K562 (cell line): ENCODE measurements at regions not wholly inside any gene's neighbourhood (a gene's known extent, or its start where the extent isn't known, plus 50 kb on each side); places are given as distances from the start of the nearest gene placed in this dataset.

Experiments used
- ATAC-seq: fragments of 200-7000 bp; cut with Tn5 transposase; 3 replicates; pipeline ENCODE4 v1.9.1; 2020; ENCODE audit warnings: moderate library complexity
- BruUV-seq: library from RNA; stranded (reverse); fragments of 400-500 nt; replicated peaks from 2 replicates; lab custom pipeline; 2021; lab: Mats Ljungman, UMichigan
- CTCF ChIA-PET: fragments of 300-600 bp; formaldehyde crosslinking; extraction: SDS; loops from one replicate; lab custom pipeline; 2021; ENCODE audit warnings: low intra/inter-chr PET ratio; lab: Yijun Ruan, JAX
- POLR2A ChIA-PET: fragments of 300-600, 350-650 bp; sonication (Branson Sonifier 250); formaldehyde crosslinking; extraction: SDS; loops from one replicate; lab custom pipeline; 2021; ENCODE audit warnings: antibody characterized with exemption, inconsistent platforms; lab: Yijun Ruan, JAX
- DNase-seq, 4 experiments: peaks; one replicate each; pipeline versions ENCODE4 v3.0.0 to v3.0.0-alpha.2; 2011 to 2018; ENCODE audit warnings: low spot score in 3 of 4, mixed read lengths in 3 of 4; ENCODE audit errors: extremely low read depth in 1 of 4
- FAIRE-seq: peaks from 2 replicates; lab custom pipeline; 2011; peaks lifted over from hg19 to GRCh38; lab: Jason Lieb, UNC
- H2AFZ ChIP-seq: 2 replicates; pipeline ENCODE4 v1.6.0; 2011; ENCODE audit warnings: low read depth, low read length, control low read depth, inconsistent platforms
- H3K27ac ChIP-seq: fragments of 200-600 bp; 3 replicates; pipeline ENCODE4 v1.8.0; 2011; ENCODE audit warnings: low read depth, mild to moderate bottlenecking, control low read depth, inconsistent platforms, low read length, moderate library complexity, mixed read lengths; ENCODE audit errors: extremely low read depth
- H3K27me3 ChIP-seq, 2 experiments: fragments of 300-600 bp in 1 of 2; 2 replicates in 1 of 2; 3 replicates in 1 of 2; pipeline versions ENCODE4 v1.6.0 to v1.8.0; 2011; ENCODE audit warnings: inconsistent platforms in 2 of 2, low read length in 2 of 2, mild to moderate bottlenecking in 1 of 2, mixed read lengths in 1 of 2, moderate library complexity in 1 of 2; ENCODE audit not compliant: control insufficient read depth in 2 of 2, insufficient read depth in 2 of 2
- H3K36me3 ChIP-seq: fragments of 300-600 bp; 3 replicates; pipeline ENCODE4 v1.8.0; 2011; ENCODE audit warnings: mild to moderate bottlenecking, low read length, inconsistent platforms; ENCODE audit not compliant: control insufficient read depth, insufficient read depth
- H3K4me1 ChIP-seq, 2 experiments: fragments of 200-600 bp in 1 of 2; replicated peaks in 1 of 2; 2 replicates in 1 of 2; 3 replicates in 1 of 2; pipeline versions ENCODE4 v1.5.1 to v1.8.0; 2011; ENCODE audit warnings: inconsistent platforms in 2 of 2, low read length in 2 of 2, mild to moderate bottlenecking in 1 of 2, mixed read lengths in 1 of 2, moderate library complexity in 1 of 2; ENCODE audit not compliant: control insufficient read depth in 2 of 2, insufficient read depth in 2 of 2
- H3K4me2 ChIP-seq: 2 replicates; pipeline ENCODE4 v1.6.1; 2011; ENCODE audit warnings: low read length, control low read depth, inconsistent platforms, mixed read lengths; ENCODE audit not compliant: insufficient read depth
- H3K4me3 ChIP-seq: fragments of 200-600 bp; sonication (generic), shearing (Covaris generic); 2 replicates; pipeline ENCODE4 v1.5.1; 2016; ENCODE audit warnings: control low read depth, inconsistent platforms
- H3K79me2 ChIP-seq: fragments of 200-600 bp; 3 replicates; pipeline ENCODE4 v1.8.0; 2011; ENCODE audit warnings: low read length, inconsistent platforms; ENCODE audit not compliant: control insufficient read depth, insufficient read depth
- H3K9ac ChIP-seq, 2 experiments: 2 replicates each; pipeline versions ENCODE4 v1.6.0 to v1.6.1; 2011; ENCODE audit warnings: low read depth in 2 of 2, low read length in 2 of 2, control low read depth in 1 of 2, inconsistent platforms in 1 of 2, mild to moderate bottlenecking in 1 of 2, mixed read lengths in 1 of 2; ENCODE audit not compliant: insufficient read depth in 1 of 2
- H3K9me1 ChIP-seq: one replicate; pipeline ENCODE4 v1.6.0; 2011; ENCODE audit warnings: inconsistent platforms, mild to moderate bottlenecking, low read length, moderate library complexity; ENCODE audit not compliant: control insufficient read depth, insufficient read depth
- H3K9me3 ChIP-seq: replicated peaks from 2 replicates; pipeline ENCODE4 v1.5.1; 2011; ENCODE audit warnings: low read depth, low read length, inconsistent platforms; ENCODE audit not compliant: control insufficient read depth, insufficient read depth
- H4K20me1 ChIP-seq: replicated peaks from 2 replicates; pipeline ENCODE4 v1.6.1; 2011; ENCODE audit warnings: low read length, inconsistent platforms, mixed read lengths; ENCODE audit not compliant: control insufficient read depth, insufficient read depth
- DACH1 ChIP-seq: fragments of 450-650 bp; IDR thresholded peaks from 2 replicates; pipeline ENCODE4 v1.6.1; 2018; ENCODE audit not compliant: partially characterized antibody
- MAFK ChIP-seq: IDR thresholded peaks from 2 replicates; pipeline ENCODE4 v1.6.1; 2011; ENCODE audit warnings: low read length, improper control_type of control experiment
- MIER1 ChIP-seq: fragments of 450-650 bp; IDR thresholded peaks from 2 replicates; pipeline ENCODE4 v1.6.1; 2016; ENCODE audit warnings: antibody characterized with exemption, mild to moderate bottlenecking, low read depth
- NELFE ChIP-seq: IDR thresholded peaks from 2 replicates; pipeline ENCODE4 v1.6.1; 2011; ENCODE audit warnings: mild to moderate bottlenecking; ENCODE audit not compliant: insufficient read depth, insufficient read length
- POLR2H ChIP-seq: IDR thresholded peaks from 2 replicates; pipeline ENCODE4 v1.6.1; 2016; ENCODE audit warnings: missing genetic modification characterization, low read depth, mild to moderate bottlenecking, control low read depth, missing compliant biosample characterization, moderate library complexity
- PRMT5 ChIP-seq: sonication (generic); formaldehyde crosslinking; IDR thresholded peaks from 2 replicates; pipeline ENCODE4 v1.5.0; 2020; ENCODE audit warnings: missing genetic modification reagents
- PURB ChIP-seq: sonication (generic); formaldehyde crosslinking; IDR thresholded peaks from 2 replicates; pipeline ENCODE4 v1.9.0; 2021; ENCODE audit warnings: low read depth, mild to moderate bottlenecking, missing genetic modification reagents
- U2AF1 ChIP-seq: fragments of 200-400 bp; formaldehyde crosslinking; optimal IDR thresholded peaks from 2 replicates; pipeline ENCODE3; 2017; ENCODE audit warnings: mild to moderate bottlenecking, low read depth, low read length, moderate library complexity
- WGBS: fragments of 100-300 bp; shearing (Covaris generic); methylation state at CpG from one replicate; pipeline ENCODE4 v1.1.6; 2016; ENCODE audit warnings: low coverage, mixed read lengths; ENCODE audit not compliant: insufficient coverage; ENCODE audit errors: missing lambda C conversion rate; 5-methylcytosine and 5-hydroxymethylcytosine counted together
- in situ Hi-C: fragments of 300-500 bp; cut with MboI; formaldehyde crosslinking; loops from 4 replicates; pipeline ENCODE4 v1.15.0; 2018; ENCODE audit warnings: inconsistent platforms, mixed read lengths
- intact Hi-C: fragments of 100-400 bp; cut with micrococcal nuclease; formaldehyde crosslinking; loops from 2 replicates; pipeline ENCODE4 v1.14.2; 2022
- TF ChIP-seq, protein P1 (sequence below): sonication (generic); formaldehyde crosslinking; IDR thresholded peaks from 2 replicates; pipeline ENCODE4 v1.5.0; 2020; ENCODE audit warnings: missing genetic modification reagents

DNA sequence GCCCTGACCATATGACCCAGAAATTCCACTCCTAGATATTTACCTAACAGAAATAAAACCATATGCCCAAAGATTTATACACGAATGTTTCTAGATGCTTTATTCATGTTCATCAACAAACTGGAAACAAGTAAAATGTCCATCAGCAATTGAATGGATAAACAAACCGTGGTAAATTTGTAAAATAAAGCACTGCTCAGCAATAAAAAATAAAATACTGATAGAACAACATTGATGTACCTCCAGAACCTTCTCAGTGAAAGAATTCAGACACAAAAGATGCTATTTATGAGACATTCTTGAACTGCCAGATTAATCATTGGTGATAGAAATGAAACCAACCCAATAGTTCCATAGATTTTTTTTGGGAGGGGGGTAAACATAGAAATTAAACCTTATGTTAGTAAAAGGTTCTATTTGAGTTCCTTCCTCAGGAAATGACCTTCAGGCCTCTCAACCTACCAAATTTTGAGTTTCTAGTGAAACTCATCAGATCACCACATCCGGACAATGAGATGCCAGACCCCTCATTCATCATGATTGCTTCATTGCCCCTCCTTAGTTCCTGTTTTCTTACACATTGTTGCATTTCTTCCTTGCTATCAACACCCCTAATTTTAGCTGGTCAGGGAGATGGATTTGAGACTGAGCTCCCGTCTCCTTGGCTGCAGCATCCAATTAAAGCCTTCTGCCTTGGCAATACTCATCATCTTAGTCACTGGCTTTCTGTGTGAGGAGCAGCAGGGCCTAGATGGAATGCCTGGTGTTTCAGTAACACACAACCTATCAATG is 203.5 kb downstream of the LPIN1 start (continued):
- TF ChIP-seq, protein P1, sequence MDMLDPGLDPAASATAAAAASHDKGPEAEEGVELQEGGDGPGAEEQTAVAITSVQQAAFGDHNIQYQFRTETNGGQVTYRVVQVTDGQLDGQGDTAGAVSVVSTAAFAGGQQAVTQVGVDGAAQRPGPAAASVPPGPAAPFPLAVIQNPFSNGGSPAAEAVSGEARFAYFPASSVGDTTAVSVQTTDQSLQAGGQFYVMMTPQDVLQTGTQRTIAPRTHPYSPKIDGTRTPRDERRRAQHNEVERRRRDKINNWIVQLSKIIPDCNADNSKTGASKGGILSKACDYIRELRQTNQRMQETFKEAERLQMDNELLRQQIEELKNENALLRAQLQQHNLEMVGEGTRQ (CRISPR knock-in tag), result no peak
- no peak for TF ChIP-seq U2AF1
- TF ChIP-seq, all 486 proteins: peak for 11

GRCh38 chr2:11950896-11951295 is 204.5 kb downstream of the LPIN1 start:
- H2AFZ ChIP-seq, result no peak overlapping the region
- no peaks in the 10 kb centered on the region for H3K36me3 ChIP-seq
- no peak overlapping the region for H3K4me3 ChIP-seq
- no peak overlapping the region for H3K27ac ChIP-seq
- in situ Hi-C loops (no loop called here), intact Hi-C loops (loop anchor here (1.0 to 10.0 kb wide), 3 partner anchors 88 to 1054 kb away; no protein-coding TSS in a partner anchor)
- FAIRE-seq (no peak), DNase-seq (no peak), ATAC-seq (no peak)
- WGBS, result 57% methylated on average over 2 of the region's 2 CpGs
- H3K9me3 ChIP-seq, result 0 out of 2 replicates have a peak, but pooled peaks cover 2% of the 10 kb centered on the region
- peaks cover 0 to 5% of the 10 kb centered on the region in 2 experiments; a peak in 4 of 5 replicates for H3K4me1 ChIP-seq
- H3K4me2 ChIP-seq, result no peak overlapping the region
- H3K9me1 ChIP-seq, result no peaks in the 10 kb centered on the region
- CTCF ChIA-PET, result interaction anchor here (0.8 to 1.4 kb wide), 2 partner anchors 88 to 121 kb away, joined by 3 to 5 read pairs; no protein-coding TSS in a partner anchor
- no TSS peak for BruUV-seq
- POLR2A ChIA-PET, result no interaction called here
- H3K27me3 ChIP-seq, result no peaks in the 10 kb centered on the region
- no peak overlapping the region for H3K9ac ChIP-seq
- no peaks in the 10 kb centered on the region for H3K79me2 ChIP-seq
- no peaks in the 10 kb centered on the region for H4K20me1 ChIP-seq
- TF ChIP-seq NELFE (no peak), PRMT5 (CRISPR knock-in tag) (no peak), DACH1 (no peak), POLR2H (peak; percentile 36; the same call in 1 of the 2 replicates), MIER1 (no peak), PURB (CRISPR knock-in tag) (no peak), MAFK (peak; percentile 96)
